SU-DHL-6 (cell line): ENCODE measurements at regions not wholly inside any gene's neighbourhood (a gene's known extent, or its start where the extent isn't known, plus 50 kb on each side); places are given as distances from the start of the nearest gene placed in this dataset.
A peak's percentile ranks its signal among the peaks of the same experiment; 100 is the strongest.

Experiments used
- H2AFZ ChIP-seq: fragments of 200-600 bp; sonication (generic); 2 replicates; pipeline ENCODE4 v1.6.1; 2014; ENCODE audit warnings: low read depth, mild to moderate bottlenecking, moderate library complexity, mixed read lengths, antibody characterized with exemption, low read length; ENCODE audit not compliant: severe bottlenecking
- H3F3A ChIP-seq: fragments of 200-600 bp; shearing (Covaris generic); 2 replicates; pipeline ENCODE4 v1.6.0; 2016; ENCODE audit warnings: antibody characterized with exemption, mild to moderate bottlenecking; ENCODE audit not compliant: insufficient read depth
- H3K27ac ChIP-seq: fragments of 200-600 bp; sonication (generic); 2 replicates; pipeline ENCODE4 v1.5.1; 2016; ENCODE audit warnings: low read depth, mild to moderate bottlenecking, low read length, moderate library complexity, mixed read lengths
- H3K27me3 ChIP-seq: fragments of 200-600 bp; sonication (generic), shearing (Covaris generic); 2 replicates; pipeline ENCODE4 v1.6.0; 2014; ENCODE audit warnings: mild to moderate bottlenecking, low read length
- H3K36me3 ChIP-seq: fragments of 200-600 bp; sonication (generic); 2 replicates; pipeline ENCODE4 v1.6.1; 2014; ENCODE audit warnings: mild to moderate bottlenecking, low read length, mixed read lengths
- H3K4me2 ChIP-seq: fragments of 300-600, 200-600 bp; shearing (Covaris generic), sonication (generic); 2 replicates; pipeline ENCODE4 v1.6.0; 2014; ENCODE audit warnings: low read length, low read depth, mild to moderate bottlenecking; ENCODE audit not compliant: poor library complexity, severe bottlenecking
- H3K4me3 ChIP-seq: fragments of 200-600 bp; sonication (generic); 2 replicates; pipeline ENCODE4 v1.5.1; 2014; ENCODE audit warnings: antibody characterized with exemption, low read length, mild to moderate bottlenecking, mixed read lengths; ENCODE audit not compliant: insufficient read depth, poor library complexity, severe bottlenecking
- H3K79me2 ChIP-seq: fragments of 200-600 bp; sonication (generic); 2 replicates; pipeline ENCODE4 v1.6.1; 2014; ENCODE audit warnings: mild to moderate bottlenecking, low read length, moderate library complexity; ENCODE audit not compliant: insufficient read depth
- H3K9ac ChIP-seq: fragments of 200-600 bp; sonication (generic); 2 replicates; pipeline ENCODE4 v1.7.0; 2014; ENCODE audit warnings: mild to moderate bottlenecking, low read length
- H3K9me2 ChIP-seq: fragments of 200-600 bp; sonication (generic); replicated peaks from 2 replicates; pipeline ENCODE4 v1.6.1; 2014; ENCODE audit warnings: low read length; ENCODE audit not compliant: insufficient read depth
- H3K9me3 ChIP-seq: fragments of 200-600 bp; sonication (generic); 2 replicates; pipeline ENCODE4 v1.6.1; 2014; ENCODE audit warnings: low read length, mixed read lengths; ENCODE audit not compliant: insufficient read depth
- H4K20me1 ChIP-seq: fragments of 200-600 bp; sonication (generic); 2 replicates; pipeline ENCODE4 v1.6.1; 2014; ENCODE audit warnings: low read depth, mild to moderate bottlenecking, antibody characterized with exemption, low read length, moderate library complexity, mixed read lengths
- CTCF ChIP-seq: fragments of 200-600 bp; sonication (generic); IDR thresholded peaks from one replicate; pipeline ENCODE4 v1.5.1; 2017; ENCODE audit warnings: antibody characterized with exemption, mild to moderate bottlenecking, low read length, moderate library complexity; ENCODE audit not compliant: insufficient read depth, poor library complexity, severe bottlenecking
- EZH2phosphoT487 ChIP-seq: fragments of 200-600 bp; sonication (generic), shearing (Covaris generic); conservative IDR thresholded peaks from 2 replicates; pipeline ENCODE4 v1.6.1; 2018; ENCODE audit warnings: mild to moderate bottlenecking, antibody characterized with exemption, low read length, moderate library complexity, mixed read lengths

GRCh38 chr3:106296062-106296461 lies 427.2 kb upstream of the CBLB start:
- Histone ChIP-seq H4K20me1 (no peaks in the 10 kb centered on the region), H3K9me2 (no peaks in the 10 kb centered on the region), H3K9ac (no peak overlapping the region), H3K79me2 (no peaks in the 10 kb centered on the region), H3K9me3 (no peaks in the 10 kb centered on the region), H2AFZ (no peak overlapping the region), H3K4me2 (no peak overlapping the region), H3K27ac (no peak overlapping the region), H3K27me3 (no peaks in the 10 kb centered on the region), H3K36me3 (no peaks in the 10 kb centered on the region), H3K4me3 (no peak overlapping the region), H3F3A (no peaks in the 10 kb centered on the region)
- TF ChIP-seq EZH2phosphoT487 (no peak), CTCF (no peak)

GRCh38 chr3:106299300-106300098 lies 430.7 kb upstream of the CBLB start:
- H3K79me2 ChIP-seq = no peaks in the 10 kb centered on the region
- no peak overlapping the region for H3K9ac ChIP-seq
- no peak overlapping the region for H3K4me3 ChIP-seq
- H3K27ac ChIP-seq = no peak overlapping the region
- no peak overlapping the region for H3K4me2 ChIP-seq
- H3F3A ChIP-seq = 0 out of 2 replicates have a peak, but pooled peaks cover 3% of the 10 kb centered on the region
- no peak overlapping the region for H2AFZ ChIP-seq
- H3K9me3 ChIP-seq = no peaks in the 10 kb centered on the region
- H3K9me2 ChIP-seq = no peaks in the 10 kb centered on the region
- no peak for TF ChIP-seq CTCF
- no peak for TF ChIP-seq EZH2phosphoT487
- H3K27me3 ChIP-seq = no peaks in the 10 kb centered on the region
- no peaks in the 10 kb centered on the region for H3K36me3 ChIP-seq
- H4K20me1 ChIP-seq = no peaks in the 10 kb centered on the region

- Histone ChIP-seq H3K36me3 (no peaks in the 10 kb centered on the region), H4K20me1 (no peaks in the 10 kb centered on the region), H3K9ac (peak overlapping the region; percentile 18; the same call in 1 of the 2 replicates), H3F3A (0 out of 2 replicates have a peak, but pooled peaks cover 3% of the 10 kb centered on the region), H3K79me2 (no peaks in the 10 kb centered on the region), H3K27ac (peak overlapping the region; percentile 53), H3K27me3 (no peaks in the 10 kb centered on the region), H3K9me2 (no peaks in the 10 kb centered on the region), H2AFZ (peak overlapping the region; percentile 20), H3K4me2 (peak overlapping the region; percentile 25), H3K4me3 (no peak overlapping the region), H3K9me3 (no peaks in the 10 kb centered on the region)
- TF ChIP-seq CTCF = no peak
- no peak for TF ChIP-seq EZH2phosphoT487
Measured at GRCh38 chr3:106302451-106303221, 433.8 kb upstream of the CBLB start.
